Suppressor macrophage (primary cell): ENCODE measurements at regions not wholly inside any gene's neighbourhood (a gene's known extent, or its start where the extent isn't known, plus 50 kb on each side); places are given as distances from the start of the nearest gene placed in this dataset.
A peak's percentile ranks its signal among the peaks of the same experiment; 100 is the strongest.

Experiments used
- DNase-seq, 4 experiments: peaks; one replicate each; pipeline ENCODE4 v3.0.0-alpha.2; 2020 to 2022

DNA sequence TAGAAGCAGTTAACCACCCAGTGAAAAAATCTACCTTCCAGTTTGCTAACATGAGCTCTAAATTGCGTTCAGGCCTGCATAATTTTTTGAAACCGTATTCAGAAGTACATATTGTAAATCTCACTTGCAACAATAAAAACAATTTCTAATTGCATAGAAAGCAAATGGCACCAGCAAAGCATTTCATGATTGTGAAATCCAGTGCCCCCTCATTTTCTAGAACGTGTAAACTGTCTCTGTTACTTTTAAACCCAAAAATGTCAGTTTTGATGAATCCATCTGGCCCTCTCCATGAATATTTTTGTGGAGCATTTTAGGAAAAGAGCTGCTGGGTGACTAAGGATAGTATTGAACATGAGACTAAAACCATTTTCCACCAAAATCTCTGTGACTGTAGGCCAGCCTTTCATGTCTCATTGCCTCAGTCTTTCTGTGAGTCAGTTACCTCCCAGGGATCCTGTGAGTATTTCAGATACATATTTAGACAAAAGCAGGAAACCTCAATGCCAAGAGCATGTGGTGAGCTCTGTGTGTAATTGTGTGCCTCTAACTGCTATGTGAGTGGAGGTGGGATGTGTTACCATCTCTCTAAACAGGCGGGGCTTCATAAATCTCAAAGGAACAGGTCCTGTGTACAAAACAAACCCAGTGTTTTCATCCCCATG lies 477.8 kb upstream of the DCC start:
- no peak for DNase-seq

DNA sequence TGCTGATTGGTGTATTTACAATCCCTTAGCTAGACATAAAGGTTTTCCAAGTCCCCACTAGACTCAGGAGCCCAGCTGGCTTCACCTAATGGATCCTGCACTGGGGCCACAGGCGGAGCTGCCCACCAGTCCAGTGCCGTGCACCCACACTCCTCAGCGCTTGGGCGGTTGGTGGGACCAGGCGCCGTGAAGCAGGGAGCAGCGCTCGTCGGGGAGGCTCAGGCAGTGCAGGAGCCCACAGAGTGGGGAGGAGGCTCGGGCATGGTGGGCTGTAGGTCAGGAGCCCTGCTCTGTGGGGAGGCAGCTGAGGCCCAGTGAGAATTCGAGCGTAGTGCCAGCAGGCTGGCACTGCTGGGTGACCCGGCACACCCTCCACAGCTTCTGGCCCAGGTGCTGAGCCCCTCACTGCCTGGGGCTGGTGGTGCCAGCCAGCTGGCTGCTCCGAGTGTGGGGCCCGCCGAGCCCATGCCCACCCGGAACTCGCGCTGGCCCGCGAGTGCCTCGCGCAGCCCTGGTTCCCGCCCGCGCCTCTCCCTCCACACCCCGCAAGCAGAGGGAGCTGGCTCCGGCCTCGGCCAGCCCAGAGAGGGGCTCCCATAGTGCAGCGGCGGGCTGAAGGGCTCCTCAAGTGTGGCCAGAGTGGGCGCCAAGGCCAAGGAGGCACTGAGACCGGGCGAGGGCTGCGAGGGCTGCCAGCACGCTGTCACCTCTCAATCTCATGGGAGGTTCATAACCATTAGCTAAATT lies 475.6 kb upstream of the DCC start:
- DNase-seq, result no peak

DNA sequence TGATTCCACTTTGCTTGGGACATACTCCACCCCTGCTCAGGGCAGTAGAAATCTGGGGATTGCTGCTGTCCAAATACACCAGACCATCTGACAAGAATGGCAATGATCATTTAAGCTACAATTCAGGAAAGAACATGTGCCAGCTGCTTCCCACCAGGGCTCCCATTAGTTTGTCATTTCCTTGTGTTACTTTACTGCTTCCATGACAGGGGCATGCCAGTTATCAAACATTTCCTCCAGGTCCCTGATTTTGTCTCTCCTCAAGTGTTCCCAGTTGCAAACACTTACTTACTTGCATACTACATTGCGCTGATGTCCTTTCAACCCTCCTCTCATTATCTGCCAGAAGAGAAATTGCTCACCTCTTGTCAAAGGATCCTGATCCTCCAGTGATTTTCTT lies 474.5 kb upstream of the DCC start:
- DNase-seq, result no peak

DNA sequence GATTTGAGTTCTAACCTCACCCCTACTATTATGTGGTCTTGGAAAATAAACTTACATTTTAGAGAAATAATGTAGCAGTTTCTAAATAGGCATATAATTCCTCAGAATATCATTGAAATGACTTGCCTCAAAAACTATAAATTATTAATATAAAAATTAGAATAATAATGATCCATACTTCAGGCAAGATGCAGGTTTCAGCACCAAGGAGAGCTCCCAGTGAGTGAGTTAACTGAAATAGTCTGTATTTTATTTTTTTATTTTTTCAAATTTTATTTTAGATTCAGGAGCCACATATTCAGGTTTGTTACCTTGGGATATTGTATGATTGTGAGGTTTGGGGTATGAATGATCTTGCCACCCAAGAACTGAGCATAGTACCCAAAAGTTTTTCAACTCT lies 472.2 kb upstream of the DCC start:
- DNase-seq, result peak in 2 of 4 experiments; percentile 21

DNA sequence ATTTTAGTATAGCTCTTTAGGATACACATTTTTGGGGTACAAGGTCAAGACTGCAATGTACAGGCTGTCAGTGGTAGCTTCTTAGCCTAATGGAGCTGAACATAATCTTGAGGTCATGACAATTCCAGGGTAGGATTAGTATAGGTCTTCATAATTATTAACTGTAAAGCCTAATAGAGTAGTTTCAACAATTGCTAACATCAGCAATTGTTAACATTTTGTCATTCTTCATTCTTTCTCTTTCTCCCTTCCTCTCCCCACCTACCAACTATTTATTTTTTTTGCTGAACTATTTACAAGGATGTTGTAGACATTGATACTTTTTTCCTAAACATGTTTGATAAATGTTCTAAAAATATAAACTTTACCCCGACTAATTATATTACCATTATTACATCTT lies 461.3 kb upstream of the DCC start:
- DNase-seq, result no peak

DNA sequence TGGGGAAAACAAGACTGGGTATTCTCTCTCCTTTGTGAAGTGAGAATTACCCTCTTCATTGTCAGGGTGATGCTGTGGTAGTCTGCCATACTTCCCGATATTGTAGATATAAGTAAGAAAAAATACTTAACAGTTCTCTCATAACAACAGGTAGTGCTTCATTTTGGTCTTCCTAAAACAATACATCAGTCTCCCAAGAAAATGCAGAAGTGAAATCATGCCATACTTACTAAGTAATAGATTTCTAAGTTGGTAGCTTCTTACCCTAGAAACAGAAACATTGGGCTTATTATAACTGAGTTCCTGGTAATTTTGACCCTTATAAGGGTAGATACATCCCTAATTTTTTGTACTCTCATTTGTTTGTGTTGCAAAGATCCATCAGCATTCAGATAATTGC lies 460.7 kb upstream of the DCC start:
- DNase-seq, result no peak

DNA sequence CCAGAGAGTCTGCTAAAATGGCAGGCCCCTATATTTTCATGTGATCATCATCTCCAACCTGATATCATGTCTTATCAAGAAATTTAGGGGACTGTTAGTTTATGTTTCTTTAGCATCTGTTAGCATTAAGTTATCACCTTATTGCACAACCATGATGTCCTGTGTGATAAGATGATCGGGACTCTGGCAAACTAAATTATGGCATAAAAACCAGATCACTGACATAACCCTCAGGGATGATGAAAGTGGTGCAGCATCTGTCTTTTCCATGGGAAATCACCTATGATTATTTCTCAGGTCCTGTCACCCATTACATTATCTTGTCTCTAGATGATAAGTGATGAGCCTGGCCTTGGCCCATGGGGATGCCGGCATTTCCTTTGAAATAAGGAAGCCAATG lies 458.6 kb upstream of the DCC start:
- DNase-seq, result no peak

DNA sequence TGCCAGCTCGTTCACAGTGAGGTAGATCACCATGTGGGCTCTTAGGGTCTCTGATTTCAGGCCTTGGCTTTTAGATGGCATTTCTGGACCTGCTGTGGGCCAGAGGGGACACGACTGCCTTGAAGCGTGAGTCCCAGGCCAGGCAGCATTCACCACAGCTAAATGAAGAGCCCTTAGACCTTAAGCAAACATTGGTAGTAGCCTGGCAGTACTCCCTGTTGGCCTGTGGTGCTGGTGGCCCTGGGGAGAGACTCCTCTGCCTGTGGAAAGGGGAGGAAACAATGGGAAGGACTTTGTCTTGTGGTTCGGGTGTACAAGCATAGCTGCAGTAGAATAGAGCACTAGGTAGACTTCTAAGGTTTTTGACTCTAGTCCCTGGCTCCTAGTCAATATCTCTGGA lies 456.0 kb upstream of the DCC start:
- no peak for DNase-seq

DNA sequence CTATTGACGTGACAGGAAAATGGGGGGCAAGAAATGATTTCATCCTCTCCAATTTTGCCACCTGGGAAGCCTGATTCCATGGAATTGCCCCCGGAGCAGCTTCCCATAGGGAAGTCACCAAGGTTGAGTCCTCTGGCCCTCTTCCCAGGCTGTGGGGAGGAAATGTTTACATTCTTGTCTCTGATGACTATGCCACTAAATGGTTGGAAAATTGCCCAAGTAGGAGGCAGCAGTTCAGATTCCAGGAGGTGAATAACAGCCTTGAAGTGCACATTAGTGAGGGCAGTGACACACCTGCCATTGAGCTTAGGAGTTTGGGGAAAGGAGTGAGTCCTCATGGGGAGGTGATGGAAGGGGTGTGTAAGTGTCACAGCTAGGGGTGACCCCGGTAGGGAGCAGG lies 449.2 kb upstream of the DCC start:
- no peak for DNase-seq

DNA sequence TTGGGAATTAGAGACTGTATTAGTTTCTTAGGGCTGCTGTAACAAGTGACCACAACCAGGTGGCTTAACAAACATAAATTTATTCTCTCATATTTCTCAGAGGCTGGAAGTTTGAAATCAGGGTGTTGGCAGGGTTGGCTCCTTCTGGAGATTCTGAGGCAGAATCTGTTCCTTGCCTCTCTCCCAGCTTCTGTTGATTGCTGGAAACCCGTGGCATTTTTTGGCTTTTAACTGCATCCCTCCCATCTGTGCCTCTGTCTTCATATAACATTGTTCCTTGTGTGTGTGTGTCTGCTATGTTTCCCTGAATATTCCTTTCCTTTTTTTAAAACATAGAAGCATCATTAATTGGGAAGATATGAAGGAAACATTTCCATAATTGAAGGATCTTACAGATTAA lies 448.1 kb upstream of the DCC start:
- no peak for DNase-seq

DNA sequence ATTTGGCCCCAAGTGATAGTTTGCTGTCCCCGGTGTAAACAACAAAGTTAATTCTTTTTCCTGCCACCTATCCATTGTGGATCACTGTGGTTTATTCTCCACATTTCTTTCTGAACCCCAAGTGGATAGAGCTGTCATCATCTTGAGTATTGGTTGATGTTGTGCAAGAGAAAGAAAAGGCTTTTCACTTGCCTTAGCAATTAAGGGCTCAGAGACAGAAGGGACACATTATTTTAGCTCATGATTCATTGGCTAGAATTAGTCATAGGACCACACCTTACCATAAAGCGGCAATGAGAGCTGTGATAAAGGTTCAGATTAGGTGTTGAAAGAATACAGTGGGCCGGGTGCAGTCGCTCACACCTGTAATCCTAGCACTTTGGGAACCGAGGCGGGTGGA lies 442.1 kb upstream of the DCC start:
- DNase-seq, result no peak

DNA sequence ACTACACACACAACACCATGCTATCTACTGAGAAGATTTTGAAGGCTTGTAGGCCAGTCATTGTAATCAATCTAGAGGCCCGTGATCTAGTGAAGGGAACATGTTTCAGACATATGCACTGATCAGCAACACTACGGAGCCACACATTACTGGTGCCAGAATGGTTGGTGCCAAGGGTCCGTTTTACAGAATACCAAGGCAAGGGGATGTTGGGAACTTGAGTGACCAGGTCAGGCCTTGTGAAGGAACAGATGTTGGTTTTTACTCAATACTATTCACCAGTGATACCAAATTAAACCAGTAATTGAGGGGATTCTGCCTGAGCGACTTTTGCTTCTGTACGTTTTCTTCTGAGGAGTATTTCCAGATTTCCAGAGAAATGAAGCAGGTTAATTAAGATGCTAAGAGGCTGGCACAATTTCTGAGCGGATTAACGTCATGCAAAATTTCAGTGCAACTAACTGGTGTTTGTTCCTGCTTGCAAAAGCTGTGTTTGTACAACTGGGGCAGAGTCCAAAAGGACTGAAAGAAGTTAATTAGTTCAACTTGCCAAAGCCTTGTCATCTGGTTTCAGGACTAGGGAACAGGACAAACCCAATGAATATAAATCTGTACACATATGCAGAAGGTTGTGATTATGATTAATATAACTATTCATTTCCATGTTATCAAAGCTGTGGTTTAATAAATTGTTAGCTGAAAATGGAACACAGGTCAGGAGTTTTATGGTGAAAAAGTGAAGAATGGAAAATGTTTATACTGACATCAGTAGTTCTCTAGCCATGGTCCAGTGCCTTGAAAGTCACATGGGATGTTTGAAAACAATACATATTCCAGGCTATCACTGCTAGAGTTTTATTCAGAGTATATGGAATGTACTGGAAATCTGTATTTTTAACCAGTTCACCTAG lies 432.1 kb upstream of the DCC start:
- DNase-seq, result no peak

DNA sequence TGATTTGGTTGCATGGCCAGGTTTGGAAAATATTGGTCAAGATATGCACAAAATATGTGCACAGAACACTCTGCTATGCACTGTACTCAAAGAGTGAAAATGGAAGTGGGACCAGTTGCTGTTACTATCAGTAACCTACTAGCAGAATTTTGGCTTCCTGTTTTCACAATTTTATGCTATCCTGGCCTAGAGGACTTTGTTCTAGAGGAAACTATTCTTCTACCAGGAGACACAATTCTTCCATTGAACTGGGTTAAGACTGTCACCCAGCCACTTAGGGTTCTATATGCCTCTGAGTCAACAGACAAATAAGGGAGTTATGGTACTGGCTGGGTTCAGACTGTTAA lies 431.4 kb upstream of the DCC start:
- DNase-seq, result no peak

DNA sequence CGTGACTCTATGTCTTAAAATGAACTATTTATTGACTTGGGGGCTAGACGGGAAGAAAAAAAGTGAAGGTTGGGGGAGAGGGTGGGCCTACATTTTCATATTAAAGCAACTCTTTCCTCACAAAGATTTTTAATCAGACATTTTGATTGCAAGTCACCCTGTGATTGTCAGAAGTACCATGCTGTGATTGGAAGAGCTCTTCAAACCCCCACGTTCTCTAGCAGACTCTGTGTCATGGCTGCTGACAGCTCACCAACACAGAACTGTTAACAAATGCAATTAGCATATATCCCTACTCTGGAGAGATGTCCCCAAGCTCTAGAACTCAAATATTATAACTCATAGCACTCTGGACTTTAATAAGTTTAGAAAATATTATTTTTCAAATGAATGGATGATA lies 428.4 kb upstream of the DCC start:
- no peak for DNase-seq

DNA sequence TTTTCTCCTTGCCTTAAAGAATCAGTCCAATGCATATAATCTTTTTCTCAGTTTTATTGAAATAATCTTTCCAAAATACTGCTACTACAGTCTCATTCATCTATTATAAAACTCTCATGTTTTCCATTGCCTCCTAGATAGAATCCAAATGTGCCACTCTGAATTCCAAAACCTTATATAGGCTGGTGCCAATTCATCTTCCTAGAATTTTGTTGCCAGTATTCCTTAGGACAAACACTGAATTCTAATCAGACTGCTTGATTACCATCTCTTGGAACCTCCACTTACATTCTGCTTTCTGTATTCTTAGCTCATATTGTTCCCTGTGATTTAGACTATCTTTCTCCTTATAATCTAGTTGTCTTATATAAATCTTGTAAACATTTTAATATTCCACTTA lies 427.6 kb upstream of the DCC start:
- DNase-seq, result no peak

DNA sequence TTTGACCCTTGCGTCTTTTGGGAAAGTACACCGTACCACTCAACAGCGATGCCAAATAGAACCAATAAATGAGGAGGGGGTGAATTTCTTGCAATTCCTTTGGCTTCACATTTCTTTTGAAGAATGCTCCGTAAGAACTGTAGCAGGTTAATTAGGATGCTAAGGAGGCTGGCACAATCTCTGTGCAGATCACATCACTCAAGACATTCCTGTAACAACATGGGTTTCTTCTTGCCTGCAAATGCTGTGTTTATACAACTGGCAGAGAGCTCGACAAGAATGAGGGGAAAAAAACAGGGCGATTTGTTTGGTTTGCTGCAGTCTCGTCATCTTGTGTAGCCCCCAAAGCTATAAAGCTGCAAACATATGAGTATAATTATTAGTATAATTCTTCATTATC lies 424.8 kb upstream of the DCC start:
- no peak for DNase-seq

DNA sequence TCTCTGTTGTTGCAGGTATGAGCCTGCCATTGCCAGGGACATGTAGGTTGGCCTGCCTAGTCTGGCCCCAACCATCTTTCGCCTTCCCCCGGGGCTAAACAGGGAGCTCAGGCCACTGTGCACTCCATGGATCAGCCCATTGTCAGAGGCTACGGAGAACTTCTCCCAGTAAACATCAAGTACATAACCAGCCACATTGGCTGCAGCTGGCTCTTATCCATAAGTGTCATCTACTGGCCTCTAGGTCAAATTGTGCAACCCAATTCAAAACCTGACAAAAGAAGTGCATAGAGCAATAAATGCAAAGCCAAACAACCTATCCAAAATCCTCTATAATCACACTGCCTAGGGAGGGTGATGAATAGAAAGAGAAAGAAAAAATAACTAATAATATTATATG lies 418.1 kb upstream of the DCC start:
- DNase-seq, result no peak

DNA sequence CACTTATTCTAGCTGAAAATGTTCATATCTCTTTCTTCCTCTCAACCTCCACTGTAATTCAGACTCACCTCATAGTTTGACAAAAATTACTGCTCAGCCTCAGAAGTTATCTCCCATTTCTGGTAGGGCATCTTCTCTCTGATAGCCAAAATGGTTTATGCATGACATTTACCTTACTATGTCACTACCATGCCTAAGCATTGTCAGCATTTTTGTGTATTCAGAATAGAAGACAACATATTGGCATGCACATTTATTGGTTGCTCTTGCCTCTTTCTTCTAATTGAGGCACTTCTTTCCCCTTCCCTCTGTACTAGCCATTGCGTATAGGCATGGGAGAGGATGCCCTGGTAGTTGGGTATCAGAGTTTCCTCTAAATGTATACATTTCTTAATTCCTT lies 406.1 kb upstream of the DCC start:
- no peak for DNase-seq

DNA sequence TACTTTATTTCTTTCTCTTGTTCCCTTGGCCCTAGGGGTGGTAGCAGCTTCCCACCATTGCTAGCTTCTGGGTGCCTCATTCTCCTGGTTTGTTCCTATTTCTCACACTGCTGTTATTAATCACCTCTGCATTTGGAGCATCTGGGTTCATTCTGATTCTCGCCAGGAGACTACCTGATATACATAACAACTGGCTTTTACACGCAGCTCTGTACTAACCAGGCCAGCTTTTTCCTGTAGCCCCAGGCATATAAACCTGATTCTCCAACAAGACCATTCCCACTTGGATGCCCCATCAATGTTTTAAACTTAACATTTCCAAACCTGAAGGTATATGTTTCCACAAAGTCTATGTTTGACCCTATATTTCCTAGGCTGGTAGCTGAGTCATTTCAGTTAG lies 403.9 kb upstream of the DCC start:
- no peak for DNase-seq

DNA sequence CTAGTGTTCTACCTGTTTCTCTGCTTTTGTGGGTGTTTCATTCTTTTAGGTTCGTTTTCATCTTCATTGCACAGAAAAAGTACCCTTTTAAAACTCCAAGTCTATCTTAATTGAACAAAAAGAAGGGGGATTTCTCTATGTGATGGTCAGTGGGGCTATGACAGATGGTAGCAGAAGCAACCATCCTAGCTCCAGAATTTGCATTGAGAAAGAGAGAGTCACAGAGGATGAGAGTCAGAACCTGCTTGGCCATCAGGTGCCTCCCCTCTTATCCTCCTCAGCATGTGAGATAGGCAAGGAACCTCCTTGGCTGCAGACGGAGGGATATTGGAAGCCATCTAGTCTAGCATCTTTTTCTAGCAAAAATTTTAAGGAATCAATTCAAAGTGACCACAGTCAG lies 398.0 kb upstream of the DCC start:
- no peak for DNase-seq

DNA sequence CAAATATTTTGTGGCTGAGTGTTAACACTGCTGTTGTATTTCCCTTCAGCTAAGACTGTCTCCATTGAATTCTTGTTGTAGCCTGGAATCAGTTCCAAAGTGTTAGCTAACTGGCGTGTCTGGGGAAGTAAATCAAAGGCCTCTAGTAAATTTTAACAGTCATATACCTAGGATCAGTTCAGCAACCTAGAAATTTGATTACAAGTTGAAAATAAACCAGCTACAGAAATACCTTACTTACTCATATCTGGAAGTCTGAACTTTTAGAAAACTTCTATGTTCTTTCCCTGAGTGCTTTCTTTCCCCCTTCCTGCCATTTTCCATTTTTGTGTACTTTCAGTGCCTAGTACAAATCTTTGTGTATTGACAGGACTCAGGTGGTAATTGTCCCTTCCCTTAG lies 396.7 kb upstream of the DCC start:
- DNase-seq, result no peak

DNA sequence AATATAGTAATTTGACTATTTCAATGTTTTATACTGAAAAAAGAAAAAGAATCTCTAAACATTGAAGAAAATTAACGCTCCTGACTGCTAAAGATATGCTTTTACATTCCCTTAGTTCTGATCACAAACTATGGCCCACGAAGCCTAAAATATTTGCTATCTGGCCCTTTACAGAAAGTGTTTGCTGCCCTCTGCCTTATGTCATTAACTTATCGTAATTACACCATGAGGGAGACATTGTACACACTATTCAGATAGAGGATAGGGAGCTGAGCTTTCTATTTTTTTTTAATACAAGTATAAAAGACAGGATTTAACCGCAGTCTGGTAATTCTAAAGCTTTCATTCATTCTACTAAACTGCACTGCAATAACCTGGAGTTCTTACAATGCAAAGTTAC lies 393.1 kb upstream of the DCC start:
- DNase-seq, result no peak

DNA sequence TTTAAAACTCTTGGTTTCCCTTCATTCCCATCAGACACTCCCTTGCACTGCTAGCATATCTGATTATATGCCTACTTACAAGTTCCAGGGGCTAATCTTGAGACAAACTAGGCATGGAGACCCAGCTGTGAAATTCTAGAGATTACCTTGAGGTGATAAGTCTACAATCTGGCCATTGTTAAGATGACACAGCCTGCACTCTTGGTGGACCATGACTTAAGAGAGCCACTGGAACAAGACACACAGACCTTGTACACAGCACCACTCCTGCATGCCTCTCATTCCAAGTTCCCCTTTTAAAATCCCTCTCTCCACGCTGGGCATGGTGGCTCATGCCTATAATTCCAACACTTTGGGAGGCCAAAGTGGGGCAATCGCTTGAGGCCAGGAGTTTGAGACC lies 387.2 kb upstream of the DCC start:
- DNase-seq, result no peak

DNA sequence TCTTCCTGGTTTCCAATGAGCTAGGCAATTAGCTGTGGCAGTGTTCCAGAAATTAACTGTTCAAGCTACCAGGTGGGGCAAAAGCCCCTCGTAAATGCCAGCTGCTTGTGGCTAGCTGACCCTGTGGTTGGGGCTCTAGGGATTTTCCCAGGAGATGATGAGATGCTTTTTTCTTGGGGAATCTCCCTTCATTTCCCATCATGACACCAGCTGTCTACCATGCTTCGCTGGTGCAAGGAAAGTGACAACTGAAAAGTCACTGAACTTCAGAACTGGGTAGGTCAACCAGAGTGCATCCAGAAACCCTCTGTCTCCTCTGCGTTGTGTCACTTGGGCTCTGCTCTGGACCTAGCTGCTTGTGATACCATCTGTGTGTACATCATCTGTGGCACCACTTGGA lies 386.5 kb upstream of the DCC start:
- no peak for DNase-seq
